OCI-LY7 (cell line): ENCODE measurements at regions not wholly inside any gene's neighbourhood (a gene's known extent, or its start where the extent isn't known, plus 50 kb on each side); places are given as distances from the start of the nearest gene placed in this dataset.
"Not testable (repeated sequence)": the region's sequence is repeated elsewhere in the genome, so short reads cannot be mapped to it uniquely, and the experiment has no call there.

Experiments
- BruUV-seq: library from RNA; stranded (reverse); fragments of 400-500 nt; replicated peaks from 2 replicates; lab custom pipeline; 2021; lab: Mats Ljungman, UMichigan
- CTCF ChIA-PET: fragments of 300-600 bp; sonication (Branson Sonifier 250); formaldehyde crosslinking; loops from one replicate; lab custom pipeline; 2022; ENCODE audit warnings: antibody characterized with exemption; ENCODE audit not compliant: unreplicated experiment; lab: Charles Lee
- POLR2A ChIA-PET: fragments of 300-600 bp; sonication (Branson Sonifier 250); formaldehyde crosslinking; loops from one replicate; lab custom pipeline; 2022; ENCODE audit warnings: antibody characterized with exemption; lab: Charles Lee
- DNase-seq: peaks from one replicate; pipeline ENCODE4 v3.0.0-alpha.2; 2015; ENCODE audit warnings: low spot score
- H2AFZ ChIP-seq: fragments of 200-600 bp; sonication (generic), shearing (Covaris generic); 2 replicates; pipeline ENCODE4 v1.6.1; 2014; ENCODE audit warnings: mild to moderate bottlenecking, antibody characterized with exemption, low read length, moderate library complexity
- H3K27ac ChIP-seq: fragments of 200-600 bp; sonication (generic); 2 replicates; pipeline ENCODE4 v1.5.1; 2014; ENCODE audit warnings: mixed run types, low read depth, mild to moderate bottlenecking, moderate library complexity, low read length, inconsistent platforms; ENCODE audit not compliant: poor library complexity, severe bottlenecking
- H3K36me3 ChIP-seq: fragments of 200-600 bp; sonication (generic); 2 replicates; pipeline ENCODE4 v1.6.1; 2014; ENCODE audit warnings: mild to moderate bottlenecking, antibody characterized with exemption, low read length, moderate library complexity, mixed read lengths; ENCODE audit not compliant: insufficient read depth
- H3K4me1 ChIP-seq: fragments of 200-600 bp; sonication (generic); 2 replicates; pipeline ENCODE4 v1.5.1; 2014; ENCODE audit warnings: mild to moderate bottlenecking, low read length; ENCODE audit not compliant: insufficient read depth, poor library complexity, severe bottlenecking
- H3K4me2 ChIP-seq: fragments of 200-600 bp; sonication (generic); 2 replicates; pipeline ENCODE4 v1.6.1; 2014; ENCODE audit warnings: mild to moderate bottlenecking, low read length
- H3K4me3 ChIP-seq: fragments of 200-600 bp; sonication (generic); 2 replicates; pipeline ENCODE4 v1.5.1; 2014; ENCODE audit warnings: mild to moderate bottlenecking, low read depth, low read length; ENCODE audit not compliant: poor library complexity, severe bottlenecking
- H3K79me2 ChIP-seq: fragments of 200-600 bp; sonication (generic); 2 replicates; pipeline ENCODE4 v1.6.1; 2016; ENCODE audit warnings: low read depth, mild to moderate bottlenecking, low read length, moderate library complexity, mixed read lengths; ENCODE audit not compliant: insufficient read depth
- H3K9me2 ChIP-seq: fragments of 200-600 bp; sonication (generic); 2 replicates; pipeline ENCODE4 v1.6.1; 2016; ENCODE audit warnings: mild to moderate bottlenecking, low read length, mixed read lengths; ENCODE audit not compliant: insufficient read depth
- H3K9me3 ChIP-seq: fragments of 200-600 bp; sonication (generic); 2 replicates; pipeline ENCODE4 v1.6.1; 2014; ENCODE audit warnings: mild to moderate bottlenecking, mixed run types, low read length, mixed read lengths
- H4K20me1 ChIP-seq: fragments of 200-600 bp; sonication (generic); 2 replicates; pipeline ENCODE4 v1.6.1; 2014; ENCODE audit warnings: mild to moderate bottlenecking, antibody characterized with exemption, low read length, moderate library complexity, mixed read lengths; ENCODE audit not compliant: insufficient read depth
- CTCF ChIP-seq: fragments of 200-600 bp; sonication (generic); conservative IDR thresholded peaks from 2 replicates; pipeline ENCODE4 v1.5.1; 2014; ENCODE audit warnings: mild to moderate bottlenecking, antibody characterized with exemption, low read length, moderate library complexity, mixed read lengths
- EZH2phosphoT487 ChIP-seq: fragments of 200-600 bp; sonication (generic); IDR thresholded peaks from 2 replicates; pipeline ENCODE4 v1.6.1; 2018; ENCODE audit warnings: low read depth, borderline replicate concordance, mild to moderate bottlenecking, mixed run types, antibody characterized with exemption, low read length, moderate library complexity, mixed read lengths
- intact Hi-C: fragments of 100-400 bp; cut with micrococcal nuclease; formaldehyde crosslinking; loops from one replicate; pipeline ENCODE4 v1.10.0; 2022; ENCODE audit not compliant: unreplicated experiment

DNA sequence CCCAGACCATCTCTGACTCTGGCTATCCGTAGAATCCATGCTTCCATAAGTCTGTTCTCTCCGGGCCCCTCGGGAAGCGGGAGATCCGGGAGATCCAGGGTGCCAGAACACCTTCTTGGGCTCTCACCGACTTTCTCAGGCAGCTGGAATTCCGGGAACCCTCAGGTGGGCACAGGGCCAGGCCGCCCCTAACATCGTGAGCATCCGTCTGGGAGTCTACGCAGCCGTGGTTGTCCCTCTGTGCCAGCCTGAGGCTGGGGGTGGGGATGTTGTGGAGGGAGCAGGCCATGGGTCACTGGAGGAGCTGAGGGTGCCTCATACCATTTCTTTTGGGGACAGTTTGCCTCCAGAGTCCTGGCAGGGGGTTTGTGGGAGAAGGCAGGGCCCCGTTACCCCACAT lies 92.3 kb upstream of the COL5A1 start:
- Histone ChIP-seq H3K4me3 (no peak overlapping the region), H3K36me3 (no peaks in the 10 kb centered on the region), H3K9me2 (no peaks in the 10 kb centered on the region), H3K4me1 (no peaks in the 10 kb centered on the region), H3K4me2 (no peak overlapping the region), H4K20me1 (no peaks in the 10 kb centered on the region), H3K9me3 (no peaks in the 10 kb centered on the region), H3K27ac (no peak overlapping the region), H3K79me2 (no peaks in the 10 kb centered on the region), H2AFZ (no peak overlapping the region)
- DNase-seq: no peak
- no TSS peak for BruUV-seq
- intact Hi-C loops: no loop called here
- CTCF ChIA-PET: no interaction called here
- no peak for TF ChIP-seq CTCF
- TF ChIP-seq EZH2phosphoT487: no peak
- POLR2A ChIA-PET: no interaction called here

- DNase-seq, H3K9me2 ChIP-seq, H3K4me2 ChIP-seq, H3K4me1 ChIP-seq, H3K9me3 ChIP-seq, H3K27ac ChIP-seq, H3K79me2 ChIP-seq, POLR2A ChIA-PET, H3K4me3 ChIP-seq, intact Hi-C loops, CTCF ChIA-PET, H4K20me1 ChIP-seq, BruUV-seq, H2AFZ ChIP-seq, H3K36me3 ChIP-seq: not testable (repeated sequence)
Observed at GRCh38 chr9:134550081-134550480, 91.5 kb upstream of the COL5A1 start.

GRCh38 chr9:134550584-134550983 lies 91.0 kb upstream of the COL5A1 start:
- Histone ChIP-seq H3K27ac (no peak overlapping the region), H3K79me2 (no peaks in the 10 kb centered on the region), H3K9me2 (no peaks in the 10 kb centered on the region), H4K20me1 (no peaks in the 10 kb centered on the region), H2AFZ (no peak overlapping the region), H3K4me2 (no peak overlapping the region), H3K9me3 (no peaks in the 10 kb centered on the region), H3K4me1 (no peaks in the 10 kb centered on the region), H3K36me3 (no peaks in the 10 kb centered on the region), H3K4me3 (no peak overlapping the region)
- TF ChIP-seq EZH2phosphoT487: no peak
- no peak for TF ChIP-seq CTCF
- CTCF ChIA-PET: no interaction called here
- intact Hi-C loops: no loop called here
- POLR2A ChIA-PET: no interaction called here
- no TSS peak for BruUV-seq
- no peak for DNase-seq
